ENCODE measurements at regions not wholly inside any gene's neighbourhood (a gene's known extent, or its start where the extent isn't known, plus 50 kb on each side); places are given as distances from the start of the nearest gene placed in this dataset.

DNA sequence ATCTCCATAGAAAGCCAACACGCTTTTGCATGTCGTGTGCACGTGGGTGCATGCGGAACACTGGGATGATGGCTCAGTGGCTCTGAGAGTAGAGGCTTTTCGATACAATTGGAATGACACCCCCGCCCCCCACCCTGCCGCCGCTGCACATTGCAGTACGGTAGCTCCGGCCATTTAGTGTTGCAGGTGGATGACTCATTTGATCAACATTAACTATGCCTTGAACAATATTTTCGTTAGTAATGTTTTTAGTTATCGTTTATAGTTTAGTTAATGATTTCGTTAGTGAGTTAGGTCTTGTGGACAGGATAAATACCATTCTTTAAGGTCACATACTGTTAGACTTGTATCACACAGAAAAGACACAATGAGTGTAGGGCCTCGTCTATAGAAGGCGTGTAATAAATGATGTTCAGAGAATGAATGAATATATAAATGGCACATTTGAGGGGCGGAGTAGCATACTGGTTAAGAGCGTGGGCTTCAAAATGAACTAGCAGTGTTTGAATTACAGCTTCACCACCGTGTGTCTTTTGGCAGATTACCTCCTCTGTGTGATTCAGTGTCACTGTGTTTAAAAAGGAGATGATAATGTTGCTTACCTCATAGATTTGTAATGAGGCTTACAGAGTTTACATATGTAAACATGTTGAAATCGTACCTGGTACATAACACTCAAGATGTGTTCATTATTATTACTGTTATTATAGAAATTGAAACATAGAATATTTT lies 67.2 kb upstream of the TENM3 start:
- Histone ChIP-seq H3K9me3 (no peaks in the 10 kb centered on the region), H3K27me3 (replicated peaks in 1 of 7) (no peaks in the 10 kb centered on the region), H3K27ac (no peak overlapping the region), H3K4me1 (no peaks in the 10 kb centered on the region), H3K4me3 (no peak overlapping the region), H3K36me3 (no peaks in the 10 kb centered on the region)
- 82 to 93% (median 86%) methylated on average over 19 of the region's 19 CpGs for WGBS, 5 donors
- intact Hi-C loops (cut with DNase I; ENCODE audit: low total_unique reads): no loop called here
- TF ChIP-seq POLR2AphosphoS5 (IDR thresholded peaks at IDR 0.05): no peak
- TF ChIP-seq, protein P1, sequence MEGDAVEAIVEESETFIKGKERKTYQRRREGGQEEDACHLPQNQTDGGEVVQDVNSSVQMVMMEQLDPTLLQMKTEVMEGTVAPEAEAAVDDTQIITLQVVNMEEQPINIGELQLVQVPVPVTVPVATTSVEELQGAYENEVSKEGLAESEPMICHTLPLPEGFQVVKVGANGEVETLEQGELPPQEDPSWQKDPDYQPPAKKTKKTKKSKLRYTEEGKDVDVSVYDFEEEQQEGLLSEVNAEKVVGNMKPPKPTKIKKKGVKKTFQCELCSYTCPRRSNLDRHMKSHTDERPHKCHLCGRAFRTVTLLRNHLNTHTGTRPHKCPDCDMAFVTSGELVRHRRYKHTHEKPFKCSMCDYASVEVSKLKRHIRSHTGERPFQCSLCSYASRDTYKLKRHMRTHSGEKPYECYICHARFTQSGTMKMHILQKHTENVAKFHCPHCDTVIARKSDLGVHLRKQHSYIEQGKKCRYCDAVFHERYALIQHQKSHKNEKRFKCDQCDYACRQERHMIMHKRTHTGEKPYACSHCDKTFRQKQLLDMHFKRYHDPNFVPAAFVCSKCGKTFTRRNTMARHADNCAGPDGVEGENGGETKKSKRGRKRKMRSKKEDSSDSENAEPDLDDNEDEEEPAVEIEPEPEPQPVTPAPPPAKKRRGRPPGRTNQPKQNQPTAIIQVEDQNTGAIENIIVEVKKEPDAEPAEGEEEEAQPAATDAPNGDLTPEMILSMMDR (IDR thresholded peaks at IDR 0.05 in 8 of 11, conservative IDR thresholded peaks at IDR 0.05 in 3 of 11): no peak
- TF ChIP-seq POLR2A (IDR thresholded peaks at IDR 0.05): no peak
- DNase-seq: no peak

DNA sequence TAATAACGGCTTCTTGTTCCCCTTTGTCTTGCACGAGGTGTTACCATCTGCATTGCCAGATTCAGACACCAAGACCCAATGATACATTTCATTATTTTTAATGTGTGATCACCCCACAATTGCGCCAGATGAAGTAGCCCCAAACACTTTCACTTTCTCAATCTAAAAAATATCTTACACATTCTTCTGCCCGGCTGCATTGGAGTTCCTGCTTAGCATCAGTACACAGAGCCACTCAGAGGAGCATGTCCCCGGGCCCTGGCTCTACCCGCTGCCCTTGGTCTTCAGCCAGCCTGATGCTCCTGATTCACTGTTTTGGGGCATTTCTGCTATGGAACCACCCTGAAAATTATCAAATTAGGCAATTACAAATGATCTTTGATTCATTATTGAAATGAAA lies 66.0 kb upstream of the TENM3 start:
- Histone ChIP-seq H3K9me3 (no peaks in the 10 kb centered on the region), H3K36me3 (no peaks in the 10 kb centered on the region), H3K4me1 (no peaks in the 10 kb centered on the region), H3K4me3 (no peak overlapping the region), H3K27ac (no peak overlapping the region), H3K27me3 (replicated peaks in 1 of 7) (no peaks in the 10 kb centered on the region)
- intact Hi-C loops (cut with DNase I; ENCODE audit: low total_unique reads): no loop called here
- TF ChIP-seq, protein P1 (IDR thresholded peaks at IDR 0.05 in 8 of 11, conservative IDR thresholded peaks at IDR 0.05 in 3 of 11): no peak
- TF ChIP-seq POLR2A (IDR thresholded peaks at IDR 0.05): no peak
- TF ChIP-seq POLR2AphosphoS5 (IDR thresholded peaks at IDR 0.05): no peak
- no peak for DNase-seq
- 78 to 85% (median 80%) methylated on average over 6 of the region's 6 CpGs for WGBS, 5 donors

DNA sequence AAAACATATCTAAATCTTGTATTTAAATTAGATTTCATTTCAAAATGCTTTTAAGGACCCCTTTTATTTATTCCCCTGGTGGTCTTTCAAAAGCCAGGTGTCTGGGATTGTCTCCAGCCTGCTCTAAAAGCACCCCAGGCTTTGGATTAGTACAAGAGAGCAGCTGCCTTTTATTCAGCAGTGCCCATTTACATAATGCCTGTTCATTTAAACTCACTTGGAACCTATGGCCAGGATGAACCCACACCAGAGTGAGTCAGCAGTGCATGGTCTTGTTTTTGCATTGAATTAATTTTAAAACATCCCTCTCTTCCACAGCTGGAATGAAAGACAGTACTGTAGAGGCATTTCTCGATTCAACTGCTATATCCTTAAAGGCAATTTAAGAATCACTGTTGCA lies 64.1 kb upstream of the TENM3 start:
- H3K36me3 ChIP-seq: no peaks in the 10 kb centered on the region
- 59 to 81% (median 72%) methylated on average over 1 of the region's 1 CpG for WGBS, 5 donors
- H3K4me1 ChIP-seq: no peaks in the 10 kb centered on the region
- intact Hi-C loops (cut with DNase I; ENCODE audit: low total_unique reads): no loop called here
- TF ChIP-seq POLR2A (IDR thresholded peaks at IDR 0.05): no peak
- TF ChIP-seq, protein P1 (IDR thresholded peaks at IDR 0.05 in 8 of 11, conservative IDR thresholded peaks at IDR 0.05 in 3 of 11): no peak
- TF ChIP-seq POLR2AphosphoS5 (IDR thresholded peaks at IDR 0.05): no peak
- H3K4me3 ChIP-seq: no peak overlapping the region
- no peak for DNase-seq
- H3K27ac ChIP-seq: no peak overlapping the region
- H3K9me3 ChIP-seq: no peaks in the 10 kb centered on the region
- no peaks in the 10 kb centered on the region for H3K27me3 ChIP-seq (replicated peaks in 1 of 7)

DNA sequence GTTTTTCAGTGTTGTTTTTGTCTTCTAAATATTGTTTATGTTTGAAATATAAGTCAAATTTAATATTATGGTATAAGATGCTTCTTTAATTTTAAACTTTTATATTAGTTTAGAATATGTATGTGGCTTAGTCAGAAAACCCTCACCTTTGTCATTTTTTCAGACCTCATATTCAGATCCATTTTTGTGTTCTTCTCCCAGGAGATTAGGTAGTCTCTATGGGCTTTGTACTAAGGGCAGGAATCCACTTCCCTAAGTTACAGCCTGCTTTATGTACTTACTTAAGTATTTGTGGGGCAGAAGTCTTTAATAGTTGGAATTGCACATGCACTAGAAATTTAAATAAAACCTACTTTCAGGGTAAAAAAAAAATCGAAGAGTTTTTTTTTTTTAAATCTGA lies 63.5 kb upstream of the TENM3 start:
- Histone ChIP-seq H3K27me3 (replicated peaks in 1 of 7) (no peaks in the 10 kb centered on the region), H3K4me3 (no peak overlapping the region), H3K9me3 (no peaks in the 10 kb centered on the region), H3K4me1 (no peaks in the 10 kb centered on the region), H3K27ac (no peak overlapping the region), H3K36me3 (no peaks in the 10 kb centered on the region)
- WGBS, 5 donors: 69 to 77% (median 70%) methylated on average over 1 of the region's 1 CpG
- TF ChIP-seq POLR2AphosphoS5 (IDR thresholded peaks at IDR 0.05) (no peak), POLR2A (IDR thresholded peaks at IDR 0.05) (no peak)
- TF ChIP-seq, protein P1 (IDR thresholded peaks at IDR 0.05 in 8 of 11, conservative IDR thresholded peaks at IDR 0.05 in 3 of 11): no peak
- intact Hi-C loops (cut with DNase I; ENCODE audit: low total_unique reads): no loop called here
- no peak for DNase-seq
